MM.1S (cell line): ENCODE measurements at regions not wholly inside any gene's neighbourhood (a gene's known extent, or its start where the extent isn't known, plus 50 kb on each side); places are given as distances from the start of the nearest gene placed in this dataset.

Source experiments
- CTCF ChIP-seq: fragments of 300-600 bp; sonication (generic); IDR thresholded peaks from 2 replicates; pipeline ENCODE4 v1.5.1; 2016; ENCODE audit warnings: antibody characterized with exemption, low read length, mixed read lengths
- EZH2 ChIP-seq: fragments of 300-600 bp; sonication (generic); optimal IDR thresholded peaks from 2 replicates; pipeline ENCODE3; 2017; ENCODE audit warnings: low read depth, mild to moderate bottlenecking, antibody characterized with exemption, low read length, mixed read lengths
- EZH2phosphoT487 ChIP-seq: fragments of 300-600 bp; sonication (generic); IDR thresholded peaks from 2 replicates; pipeline ENCODE4 v1.6.1; 2018; ENCODE audit warnings: antibody characterized with exemption, low read length

- TF ChIP-seq CTCF (no peak), EZH2phosphoT487 (no peak), EZH2 (no peak)
Observed at GRCh38 chr13:85503797-85504196, 295.4 kb downstream of the SLITRK6 start.
